ENCODE measurements at regions not wholly inside any gene's neighbourhood (a gene's known extent, or its start where the extent isn't known, plus 50 kb on each side); places are given as distances from the start of the nearest gene placed in this dataset.
"Not testable (repeated sequence)": the region's sequence is repeated elsewhere in the genome, so short reads cannot be mapped to it uniquely, and the experiment has no call there.

- no peak for DNase-seq
Observed at GRCh38 chr15:69660658-69661405, 208.2 kb downstream of the RPLP1 start.

GRCh38 chr15:69661446-69661845, 208.8 kb downstream of the RPLP1 start:
- DNase-seq = no peak

- DNase-seq = no peak
Observed at GRCh38 chr15:69661871-69662644, 209.4 kb downstream of the RPLP1 start.

GRCh38 chr15:69662645-69663000, 210.0 kb downstream of the RPLP1 start:
- DNase-seq = no peak

- no peak for DNase-seq
Observed at GRCh38 chr15:69663441-69663840, 210.8 kb downstream of the RPLP1 start.

- DNase-seq = no peak
Observed at GRCh38 chr15:69663982-69664381, 211.4 kb downstream of the RPLP1 start.

GRCh38 chr15:69664572-69665571, 212.3 kb downstream of the RPLP1 start:
- no peak for DNase-seq

- DNase-seq = no peak
Observed at GRCh38 chr15:69665641-69666111, 213.1 kb downstream of the RPLP1 start.

GRCh38 chr15:69666441-69666882, 213.8 kb downstream of the RPLP1 start:
- DNase-seq = no peak

GRCh38 chr15:69666921-69667811, 214.5 kb downstream of the RPLP1 start:
- DNase-seq = no peak

- no peak for DNase-seq
Observed at GRCh38 chr15:69668039-69668705, 215.6 kb downstream of the RPLP1 start.

- no peak for DNase-seq
Observed at GRCh38 chr15:69668963-69669362, 216.3 kb downstream of the RPLP1 start.

GRCh38 chr15:69669446-69669845, 216.8 kb downstream of the RPLP1 start:
- no peak for DNase-seq

- no peak for DNase-seq
Observed at GRCh38 chr15:69673291-69673881, 220.8 kb downstream of the RPLP1 start.

- DNase-seq = no peak
Observed at GRCh38 chr15:69675731-69676130, 223.1 kb downstream of the RPLP1 start.

GRCh38 chr15:69677403-69677802, 224.8 kb downstream of the RPLP1 start:
- DNase-seq = no peak

GRCh38 chr15:69679623-69680228, 227.1 kb downstream of the RPLP1 start:
- no peak for DNase-seq

- DNase-seq = not testable (repeated sequence)
Observed at GRCh38 chr15:69684823-69685222, 232.2 kb downstream of the RPLP1 start.

- DNase-seq = no peak
Observed at GRCh38 chr15:69685512-69686452, 233.2 kb downstream of the RPLP1 start.

Measured in NCI-H1048 (cell line).